Stomach (tissue), 8 donors: ENCODE measurements at regions not wholly inside any gene's neighbourhood (a gene's known extent, or its start where the extent isn't known, plus 50 kb on each side); places are given as distances from the start of the nearest gene placed in this dataset.

Experiments used
- DNase-seq, 2 donors: peaks; one replicate each; pipeline versions ENCODE4 v3.0.0 to v3.0.0-alpha.2; 2013 to 2019
- H3K27ac ChIP-seq, 5 donors: fragments of 200-600 bp in 4 of 5; sonication (generic) in 4 of 5; one replicate each; pipeline ENCODE4 v1.5.1; 2013 to 2019; ENCODE audit warnings: mild to moderate bottlenecking in 1 of 5, moderate library complexity in 1 of 5
- H3K27me3 ChIP-seq, 3 donors: fragments of 200-600 bp; sonication (generic); one replicate each; pipeline ENCODE4 v1.5.1; 2017 to 2019; ENCODE audit warnings: mixed run types in 1 of 3
- H3K36me3 ChIP-seq, 4 donors: fragments of 200-600 bp; sonication (generic); 1 replicate in 3 of 4; 2 replicates in 1 of 4; pipeline ENCODE4 v1.5.1; 2016 to 2019
- H3K4me1 ChIP-seq, 4 donors: fragments of 200-600 bp; sonication (generic); one replicate each; pipeline ENCODE4 v1.5.1; 2016 to 2019
- H3K4me3 ChIP-seq, 4 donors: fragments of 200-600 bp; sonication (generic) in 3 of 4; one replicate each; pipeline ENCODE4 v1.5.1; 2016 to 2019; ENCODE audit warnings: mild to moderate bottlenecking in 1 of 4
- H3K9me3 ChIP-seq, 4 donors: fragments of 200-600 bp; sonication (generic); one replicate each; pipeline ENCODE4 v1.5.1; 2016 to 2019
- CTCF ChIP-seq, 7 experiments: fragments of 450-650 bp in 4 of 7; fragments of 200-600 bp in 3 of 7; sonication (generic) in 3 of 7; IDR thresholded peaks; one replicate each; pipeline ENCODE4 v1.5.1; 2016 to 2019; ENCODE audit warnings: antibody characterized with exemption in 7 of 7, control low read depth in 2 of 7, mild to moderate bottlenecking in 1 of 7
- EP300 ChIP-seq: sonication (generic); formaldehyde crosslinking; IDR thresholded peaks from one replicate; pipeline ENCODE4 v1.6.1; 2017; ENCODE audit warnings: antibody characterized with exemption
- POLR2A ChIP-seq, 4 donors: fragments of 450-650 bp; IDR thresholded peaks; one replicate each; pipeline ENCODE4 v1.6.1; 2016; ENCODE audit warnings: antibody characterized with exemption in 4 of 4, control low read depth in 2 of 4, mild to moderate bottlenecking in 1 of 4, moderate library complexity in 1 of 4
- POLR2AphosphoS5 ChIP-seq, 3 donors: sonication (generic); formaldehyde crosslinking; IDR thresholded peaks; one replicate each; pipeline ENCODE4 v1.6.1; 2016; ENCODE audit warnings: antibody characterized with exemption in 3 of 3
- WGBS, 5 donors: extraction: QIAGEN DNeasy Blood & Tissue Kit in 3 of 5; methylation state at CpG; one replicate each; pipeline versions ENCODE4 v1.1.5 to v1.1.7; 2013 to 2018; 5-methylcytosine and 5-hydroxymethylcytosine counted together
- intact Hi-C: fragments of 100-400 bp; cut with DNase I; formaldehyde crosslinking; loops from one replicate; pipeline ENCODE4 v1.15.1; 2023; ENCODE audit warnings: low total_unique reads
- donor health status: healthy with polysubstance abuse.
- donor health status: Bipolar disorder and iron deficiency.
- donor health status: healthy.

- Histone ChIP-seq H3K9me3 (peaks cover 0 to 25% (median 6%) of the 10 kb centered on the region in 4 donors), H3K36me3 (no peaks in the 10 kb centered on the region), H3K4me1 (no peaks in the 10 kb centered on the region), H3K27me3 (no peaks in the 10 kb centered on the region), H3K4me3 (no peak overlapping the region), H3K27ac (no peak overlapping the region)
- DNase-seq: no peak
- WGBS, 5 donors: 57 to 81% (median 66%) methylated on average over 1 of the region's 1 CpG
- intact Hi-C loops: no loop called here
- no peak for TF ChIP-seq POLR2A (IDR thresholded peaks at IDR 0.05)
- no peak for TF ChIP-seq POLR2AphosphoS5 (IDR thresholded peaks at IDR 0.05)
- no peak for TF ChIP-seq CTCF (IDR thresholded peaks at IDR 0.05)
- no peak for TF ChIP-seq EP300
Observed at GRCh38 chr10:52514481-52514880, 200.4 kb downstream of the DKK1 start.

- H3K27ac ChIP-seq: no peak overlapping the region
- H3K4me1 ChIP-seq: no peaks in the 10 kb centered on the region
- H3K9me3 ChIP-seq: peaks cover 0 to 7% (median 2%) of the 10 kb centered on the region in 4 donors
- WGBS, 5 donors: 25 to 56% (median 37%) methylated on average over 2 of the region's 2 CpGs
- intact Hi-C loops: no loop called here
- peak in 1 of 2 donors; percentile 5 for DNase-seq
- no peak overlapping the region for H3K4me3 ChIP-seq
- H3K27me3 ChIP-seq: no peaks in the 10 kb centered on the region
- TF ChIP-seq CTCF (IDR thresholded peaks at IDR 0.05) (no peak), POLR2AphosphoS5 (IDR thresholded peaks at IDR 0.05) (no peak), POLR2A (IDR thresholded peaks at IDR 0.05) (no peak), EP300 (no peak)
- no peaks in the 10 kb centered on the region for H3K36me3 ChIP-seq
Observed at GRCh38 chr10:52517012-52517411, 202.9 kb downstream of the DKK1 start.

GRCh38 chr10:52523696-52524095 is 209.6 kb downstream of the DKK1 start:
- Histone ChIP-seq H3K4me3 (no peak overlapping the region), H3K4me1 (no peaks in the 10 kb centered on the region), H3K27ac (no peak overlapping the region), H3K9me3 (no peaks in the 10 kb centered on the region), H3K36me3 (no peaks in the 10 kb centered on the region), H3K27me3 (no peaks in the 10 kb centered on the region)
- no peak for DNase-seq
- TF ChIP-seq POLR2A (IDR thresholded peaks at IDR 0.05) (no peak), CTCF (IDR thresholded peaks at IDR 0.05) (no peak), POLR2AphosphoS5 (IDR thresholded peaks at IDR 0.05) (no peak), EP300 (no peak)
- intact Hi-C loops: no loop called here

GRCh38 chr10:52525761-52526160 is 211.7 kb downstream of the DKK1 start:
- Histone ChIP-seq H3K9me3 (no peaks in the 10 kb centered on the region), H3K27ac (no peak overlapping the region), H3K4me3 (no peak overlapping the region), H3K36me3 (no peaks in the 10 kb centered on the region), H3K4me1 (no peaks in the 10 kb centered on the region), H3K27me3 (no peaks in the 10 kb centered on the region)
- TF ChIP-seq CTCF (IDR thresholded peaks at IDR 0.05): no peak
- no peak for TF ChIP-seq POLR2A (IDR thresholded peaks at IDR 0.05)
- TF ChIP-seq POLR2AphosphoS5 (IDR thresholded peaks at IDR 0.05): no peak
- no peak for TF ChIP-seq EP300
- intact Hi-C loops: no loop called here
- WGBS, 5 donors: 48 to 58% (median 54%) methylated on average over 2 of the region's 2 CpGs
- peak in 1 of 2 donors; percentile 7 for DNase-seq
